H1 (cell line): ENCODE measurements at regions not wholly inside any gene's neighbourhood (a gene's known extent, or its start where the extent isn't known, plus 50 kb on each side); places are given as distances from the start of the nearest gene placed in this dataset.

Source experiments
- CBX8 ChIP-seq: fragments of 300-800, 300-1000 bp; sonication (generic); IDR thresholded peaks from 2 replicates; pipeline ENCODE4 v1.7.1; 2016; ENCODE audit warnings: low read depth, low read length, borderline replicate concordance
- CHD2 ChIP-seq: IDR thresholded peaks from 2 replicates; pipeline ENCODE4 v1.6.1; 2012; ENCODE audit warnings: low read length, improper control_type of control experiment
- CREB1 ChIP-seq: IDR thresholded peaks from 2 replicates; pipeline ENCODE4 v1.6.1; 2012; ENCODE audit warnings: inconsistent platforms
- CTBP2 ChIP-seq: IDR thresholded peaks from 2 replicates; pipeline ENCODE4 v1.7.0; 2011; ENCODE audit warnings: borderline replicate concordance, mild to moderate bottlenecking, moderate library complexity, mixed read lengths, low read length; ENCODE audit not compliant: insufficient read depth, insufficient read length
- EP300 ChIP-seq, 2 experiments: IDR thresholded peaks; 1 replicate in 1 of 2; 2 replicates in 1 of 2; pipeline ENCODE4 v1.6.1; 2011 to 2012; ENCODE audit warnings: low read depth in 2 of 2, low read length in 2 of 2, mild to moderate bottlenecking in 2 of 2, borderline replicate concordance in 1 of 2, inconsistent platforms in 1 of 2, moderate library complexity in 1 of 2
- KDM5A ChIP-seq: fragments of 200-600 bp; IDR thresholded peaks from 2 replicates; pipeline ENCODE4 v1.7.1; 2012; ENCODE audit warnings: mild to moderate bottlenecking, low read length, inconsistent platforms, mixed read lengths
- NRF1 ChIP-seq: IDR thresholded peaks from 2 replicates; pipeline ENCODE4 v1.6.1; 2011; ENCODE audit warnings: mild to moderate bottlenecking, low read depth, low read length, improper control_type of control experiment
- POLR2A ChIP-seq, 2 experiments: IDR thresholded peaks; 1 replicate in 1 of 2; 2 replicates in 1 of 2; pipeline ENCODE4 v1.6.1; 2011; ENCODE audit warnings: low read depth in 2 of 2, low read length in 2 of 2, mild to moderate bottlenecking in 2 of 2; ENCODE audit errors: control extremely low read depth in 1 of 2
- POU5F1 ChIP-seq: IDR thresholded peaks from 2 replicates; pipeline ENCODE4 v1.6.1; 2011; ENCODE audit warnings: low read depth, mild to moderate bottlenecking, low read length, moderate library complexity
- SP4 ChIP-seq: IDR thresholded peaks from 2 replicates; pipeline ENCODE4 v1.6.1; 2012; ENCODE audit warnings: low read length, inconsistent platforms
- TAF7 ChIP-seq: optimal IDR thresholded peaks from 2 replicates; pipeline ENCODE3; 2011; ENCODE audit warnings: low read depth, mild to moderate bottlenecking, inconsistent platforms, low read length, moderate library complexity, borderline replicate concordance
- TF ChIP-seq, protein P1 (sequence below): fragments of 300-600 bp; sonication (generic); IDR thresholded peaks from 2 replicates; pipeline ENCODE4 v1.7.1; 2012; ENCODE audit warnings: low read length, moderate library complexity, mild to moderate bottlenecking, inconsistent platforms; ENCODE audit not compliant: insufficient replicate concordance
- TF ChIP-seq, protein P2 (sequence below): IDR thresholded peaks from 2 replicates; pipeline ENCODE4 v1.6.1; 2011; ENCODE audit warnings: low read depth, mild to moderate bottlenecking, low read length; ENCODE audit not compliant: insufficient read depth

- TF ChIP-seq, protein P1, sequence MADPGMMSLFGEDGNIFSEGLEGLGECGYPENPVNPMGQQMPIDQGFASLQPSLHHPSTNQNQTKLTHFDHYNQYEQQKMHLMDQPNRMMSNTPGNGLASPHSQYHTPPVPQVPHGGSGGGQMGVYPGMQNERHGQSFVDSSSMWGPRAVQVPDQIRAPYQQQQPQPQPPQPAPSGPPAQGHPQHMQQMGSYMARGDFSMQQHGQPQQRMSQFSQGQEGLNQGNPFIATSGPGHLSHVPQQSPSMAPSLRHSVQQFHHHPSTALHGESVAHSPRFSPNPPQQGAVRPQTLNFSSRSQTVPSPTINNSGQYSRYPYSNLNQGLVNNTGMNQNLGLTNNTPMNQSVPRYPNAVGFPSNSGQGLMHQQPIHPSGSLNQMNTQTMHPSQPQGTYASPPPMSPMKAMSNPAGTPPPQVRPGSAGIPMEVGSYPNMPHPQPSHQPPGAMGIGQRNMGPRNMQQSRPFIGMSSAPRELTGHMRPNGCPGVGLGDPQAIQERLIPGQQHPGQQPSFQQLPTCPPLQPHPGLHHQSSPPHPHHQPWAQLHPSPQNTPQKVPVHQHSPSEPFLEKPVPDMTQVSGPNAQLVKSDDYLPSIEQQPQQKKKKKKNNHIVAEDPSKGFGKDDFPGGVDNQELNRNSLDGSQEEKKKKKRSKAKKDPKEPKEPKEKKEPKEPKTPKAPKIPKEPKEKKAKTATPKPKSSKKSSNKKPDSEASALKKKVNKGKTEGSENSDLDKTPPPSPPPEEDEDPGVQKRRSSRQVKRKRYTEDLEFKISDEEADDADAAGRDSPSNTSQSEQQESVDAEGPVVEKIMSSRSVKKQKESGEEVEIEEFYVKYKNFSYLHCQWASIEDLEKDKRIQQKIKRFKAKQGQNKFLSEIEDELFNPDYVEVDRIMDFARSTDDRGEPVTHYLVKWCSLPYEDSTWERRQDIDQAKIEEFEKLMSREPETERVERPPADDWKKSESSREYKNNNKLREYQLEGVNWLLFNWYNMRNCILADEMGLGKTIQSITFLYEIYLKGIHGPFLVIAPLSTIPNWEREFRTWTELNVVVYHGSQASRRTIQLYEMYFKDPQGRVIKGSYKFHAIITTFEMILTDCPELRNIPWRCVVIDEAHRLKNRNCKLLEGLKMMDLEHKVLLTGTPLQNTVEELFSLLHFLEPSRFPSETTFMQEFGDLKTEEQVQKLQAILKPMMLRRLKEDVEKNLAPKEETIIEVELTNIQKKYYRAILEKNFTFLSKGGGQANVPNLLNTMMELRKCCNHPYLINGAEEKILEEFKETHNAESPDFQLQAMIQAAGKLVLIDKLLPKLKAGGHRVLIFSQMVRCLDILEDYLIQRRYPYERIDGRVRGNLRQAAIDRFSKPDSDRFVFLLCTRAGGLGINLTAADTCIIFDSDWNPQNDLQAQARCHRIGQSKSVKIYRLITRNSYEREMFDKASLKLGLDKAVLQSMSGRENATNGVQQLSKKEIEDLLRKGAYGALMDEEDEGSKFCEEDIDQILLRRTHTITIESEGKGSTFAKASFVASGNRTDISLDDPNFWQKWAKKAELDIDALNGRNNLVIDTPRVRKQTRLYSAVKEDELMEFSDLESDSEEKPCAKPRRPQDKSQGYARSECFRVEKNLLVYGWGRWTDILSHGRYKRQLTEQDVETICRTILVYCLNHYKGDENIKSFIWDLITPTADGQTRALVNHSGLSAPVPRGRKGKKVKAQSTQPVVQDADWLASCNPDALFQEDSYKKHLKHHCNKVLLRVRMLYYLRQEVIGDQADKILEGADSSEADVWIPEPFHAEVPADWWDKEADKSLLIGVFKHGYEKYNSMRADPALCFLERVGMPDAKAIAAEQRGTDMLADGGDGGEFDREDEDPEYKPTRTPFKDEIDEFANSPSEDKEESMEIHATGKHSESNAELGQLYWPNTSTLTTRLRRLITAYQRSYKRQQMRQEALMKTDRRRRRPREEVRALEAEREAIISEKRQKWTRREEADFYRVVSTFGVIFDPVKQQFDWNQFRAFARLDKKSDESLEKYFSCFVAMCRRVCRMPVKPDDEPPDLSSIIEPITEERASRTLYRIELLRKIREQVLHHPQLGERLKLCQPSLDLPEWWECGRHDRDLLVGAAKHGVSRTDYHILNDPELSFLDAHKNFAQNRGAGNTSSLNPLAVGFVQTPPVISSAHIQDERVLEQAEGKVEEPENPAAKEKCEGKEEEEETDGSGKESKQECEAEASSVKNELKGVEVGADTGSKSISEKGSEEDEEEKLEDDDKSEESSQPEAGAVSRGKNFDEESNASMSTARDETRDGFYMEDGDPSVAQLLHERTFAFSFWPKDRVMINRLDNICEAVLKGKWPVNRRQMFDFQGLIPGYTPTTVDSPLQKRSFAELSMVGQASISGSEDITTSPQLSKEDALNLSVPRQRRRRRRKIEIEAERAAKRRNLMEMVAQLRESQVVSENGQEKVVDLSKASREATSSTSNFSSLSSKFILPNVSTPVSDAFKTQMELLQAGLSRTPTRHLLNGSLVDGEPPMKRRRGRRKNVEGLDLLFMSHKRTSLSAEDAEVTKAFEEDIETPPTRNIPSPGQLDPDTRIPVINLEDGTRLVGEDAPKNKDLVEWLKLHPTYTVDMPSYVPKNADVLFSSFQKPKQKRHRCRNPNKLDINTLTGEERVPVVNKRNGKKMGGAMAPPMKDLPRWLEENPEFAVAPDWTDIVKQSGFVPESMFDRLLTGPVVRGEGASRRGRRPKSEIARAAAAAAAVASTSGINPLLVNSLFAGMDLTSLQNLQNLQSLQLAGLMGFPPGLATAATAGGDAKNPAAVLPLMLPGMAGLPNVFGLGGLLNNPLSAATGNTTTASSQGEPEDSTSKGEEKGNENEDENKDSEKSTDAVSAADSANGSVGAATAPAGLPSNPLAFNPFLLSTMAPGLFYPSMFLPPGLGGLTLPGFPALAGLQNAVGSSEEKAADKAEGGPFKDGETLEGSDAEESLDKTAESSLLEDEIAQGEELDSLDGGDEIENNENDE: no peak
- no peak for TF ChIP-seq SP4
- TF ChIP-seq, protein P2, sequence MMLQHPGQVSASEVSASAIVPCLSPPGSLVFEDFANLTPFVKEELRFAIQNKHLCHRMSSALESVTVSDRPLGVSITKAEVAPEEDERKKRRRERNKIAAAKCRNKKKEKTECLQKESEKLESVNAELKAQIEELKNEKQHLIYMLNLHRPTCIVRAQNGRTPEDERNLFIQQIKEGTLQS: no peak
- TF ChIP-seq TAF7: no peak
- TF ChIP-seq CBX8: no peak
- no peak for TF ChIP-seq POU5F1
- no peak for TF ChIP-seq CTBP2
- TF ChIP-seq POLR2A (IDR thresholded peaks at IDR 0.05; ENCODE audit: control extremely low read depth in 1 of 2, low read depth in 2 of 2, low read length in 2 of 2): no peak
- TF ChIP-seq EP300 (IDR thresholded peaks at IDR 0.05; ENCODE audit: borderline replicate concordance in 1 of 2, low read depth in 2 of 2, low read length in 2 of 2): no peak
- no peak for TF ChIP-seq CHD2
- no peak for TF ChIP-seq NRF1
- no peak for TF ChIP-seq KDM5A
- no peak for TF ChIP-seq CREB1
These were observed 55.7 kb upstream of the ALX4 start (continued) for GRCh38 chr11:44365616-44366015.
